Cortex of kidney (tissue), 1 donor: ENCODE measurements at regions not wholly inside any gene's neighbourhood (a gene's known extent, or its start where the extent isn't known, plus 50 kb on each side); places are given as distances from the start of the nearest gene placed in this dataset.

Experiments
- DNase-seq: peaks from one replicate; lab custom pipeline; 2025; lab: John Stamatoyannopoulos, UW

DNA sequence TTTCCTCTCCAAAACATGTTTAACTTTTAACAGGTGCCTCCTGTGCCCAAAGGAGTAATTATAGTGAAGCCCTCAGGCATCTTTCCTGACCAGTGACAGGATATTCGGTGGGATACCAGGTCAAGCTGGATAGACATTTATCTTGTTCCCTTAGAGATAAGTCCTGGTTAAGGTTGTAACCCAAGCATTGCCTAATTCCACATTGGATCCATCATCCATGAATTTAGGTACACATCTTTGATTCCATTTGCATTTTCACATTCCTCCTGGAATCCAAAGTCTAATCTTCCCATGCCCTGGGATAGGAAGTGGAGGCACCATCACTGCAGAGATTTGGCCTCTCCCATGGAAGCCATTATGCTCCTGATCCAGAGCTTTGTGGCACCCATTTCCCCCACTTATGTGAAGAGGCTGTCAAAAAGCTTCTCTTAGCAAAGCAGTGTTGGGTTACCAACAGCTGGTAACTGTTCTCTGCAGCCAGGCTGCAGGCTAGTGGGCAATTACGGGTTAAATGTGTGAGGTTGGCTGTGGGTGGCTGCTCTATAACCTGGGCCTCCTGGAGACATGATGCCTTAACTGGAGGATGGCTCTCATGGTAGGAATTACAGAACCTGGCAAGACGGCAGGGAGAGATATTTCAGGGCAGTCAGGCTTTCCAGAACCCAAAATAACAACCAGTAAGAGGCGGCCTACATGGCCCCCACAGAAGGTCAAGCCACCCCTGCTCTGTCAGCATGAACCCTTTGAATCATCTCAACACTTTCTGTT lies 96.9 kb upstream of the VGLL2 start:
- no peak for DNase-seq

- no peak for DNase-seq
Measured at GRCh38 chr6:117169064-117169665, 96.2 kb upstream of the VGLL2 start.

DNA sequence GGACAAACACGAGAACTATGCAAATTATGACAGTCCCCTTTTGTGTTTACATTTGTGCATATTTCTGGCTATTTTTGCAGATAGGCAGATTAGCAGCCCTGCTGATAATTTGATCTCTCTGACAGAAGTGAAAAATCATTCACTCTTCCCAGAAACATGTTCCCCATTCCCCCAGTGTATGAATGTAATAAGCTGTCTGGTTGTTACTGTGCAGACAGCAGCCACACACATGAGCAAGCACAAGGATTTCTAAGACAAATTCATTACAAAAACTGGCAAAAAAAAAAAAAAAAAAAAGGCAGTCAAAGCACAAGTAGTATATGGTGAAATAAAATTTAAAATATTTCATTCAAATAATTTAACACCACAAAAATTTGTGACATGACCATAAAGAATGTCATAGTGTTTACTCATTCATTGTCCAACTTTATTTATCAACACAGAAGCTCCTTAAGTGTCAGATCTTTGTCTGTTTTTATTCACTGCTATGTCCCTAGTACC lies 95.5 kb upstream of the VGLL2 start:
- DNase-seq, result no peak

DNA sequence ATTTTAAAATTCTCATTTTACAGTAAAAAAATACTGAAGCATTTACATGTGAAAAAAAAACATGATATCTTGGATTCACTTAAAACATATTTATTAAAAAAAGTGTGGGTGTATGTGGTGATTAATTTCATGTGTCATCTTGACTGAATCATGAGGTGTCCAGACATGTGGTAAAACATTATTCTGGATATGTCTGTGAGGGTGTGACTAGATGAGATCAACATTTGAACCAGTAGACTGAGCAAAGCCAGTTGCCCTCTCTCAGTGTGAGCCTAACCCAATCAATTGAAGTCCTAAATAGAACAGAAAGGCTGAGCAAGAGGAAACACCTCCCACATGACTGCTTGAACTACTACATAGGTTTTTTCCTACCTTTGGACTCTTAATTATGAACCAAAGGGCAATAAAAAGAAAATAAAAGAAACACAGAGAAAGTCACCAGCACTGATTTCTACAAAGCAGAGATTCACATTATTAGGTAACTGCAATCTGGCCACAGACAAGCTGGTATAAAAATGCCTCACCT lies 90.5 kb upstream of the VGLL2 start:
- DNase-seq, result no peak

DNA sequence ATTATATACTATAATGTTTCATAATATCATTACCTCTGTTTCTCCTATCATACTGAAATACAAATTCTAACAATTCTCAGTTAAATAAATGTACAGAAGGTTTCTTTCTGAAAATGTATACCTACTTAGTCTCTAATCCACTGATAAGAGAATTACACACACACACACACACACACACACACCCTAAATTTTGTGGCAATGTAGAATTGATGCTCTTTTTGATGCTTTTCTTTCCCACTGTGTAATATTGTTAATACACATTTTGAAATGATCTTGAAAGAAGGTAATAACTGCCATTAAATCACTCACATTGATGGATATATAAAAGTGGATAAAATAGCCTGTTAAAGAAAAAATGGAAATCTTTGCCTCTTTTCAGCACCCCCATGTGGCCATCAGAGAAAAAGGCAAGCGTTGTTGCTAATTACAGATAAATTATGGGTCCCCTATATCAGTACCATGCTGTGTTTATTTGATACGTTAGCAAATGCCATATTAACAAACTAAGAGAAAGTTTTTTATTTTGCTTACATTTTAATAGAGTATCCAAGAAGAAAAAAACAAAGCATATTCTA lies 76.6 kb upstream of the VGLL2 start:
- DNase-seq, result no peak

GRCh38 chr6:117191009-117191408 lies 74.3 kb upstream of the VGLL2 start:
- DNase-seq, result no peak

GRCh38 chr6:117191448-117191847 lies 73.9 kb upstream of the VGLL2 start:
- DNase-seq, result no peak

GRCh38 chr6:117194271-117194670 lies 71.1 kb upstream of the VGLL2 start:
- DNase-seq, result no peak

DNA sequence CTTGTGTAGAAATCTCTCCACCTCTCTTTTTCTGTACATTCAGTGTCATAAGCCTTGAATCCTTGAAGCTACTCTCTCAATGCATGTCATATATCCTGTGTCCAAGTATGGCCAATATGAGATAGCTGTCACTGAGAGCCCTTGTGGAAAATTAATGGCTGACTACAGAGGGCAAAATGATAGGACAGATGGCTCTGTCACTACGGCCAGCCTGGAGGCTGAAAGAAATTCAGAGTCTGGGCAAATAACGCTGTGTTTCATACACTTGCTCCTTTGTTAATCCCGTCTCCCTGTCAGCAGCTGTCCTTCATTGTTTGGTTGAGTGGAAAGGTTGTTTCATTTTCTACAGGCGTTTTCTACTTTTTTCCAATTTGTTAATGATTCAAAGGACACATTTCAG lies 70.4 kb upstream of the VGLL2 start:
- DNase-seq, result no peak

DNA sequence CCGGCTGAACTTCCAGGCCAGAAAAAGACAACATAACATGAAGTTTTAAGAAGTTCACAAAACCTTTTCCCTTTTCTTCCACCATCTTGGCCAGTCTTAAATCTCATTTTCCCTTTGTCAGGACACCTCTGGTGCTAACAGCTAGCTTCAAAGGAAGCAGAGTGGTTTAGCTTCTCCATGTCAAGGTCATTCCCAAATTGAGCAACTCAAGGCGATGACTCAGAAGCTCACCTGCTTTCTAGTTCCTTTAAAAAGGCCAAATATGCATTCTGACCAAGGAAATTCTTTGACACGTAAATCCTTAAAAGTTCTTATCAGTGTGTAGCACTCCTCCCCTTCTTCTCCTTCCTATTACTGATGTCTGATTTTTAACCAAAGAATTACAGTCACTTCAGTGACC lies 69.6 kb upstream of the VGLL2 start:
- no peak for DNase-seq

DNA sequence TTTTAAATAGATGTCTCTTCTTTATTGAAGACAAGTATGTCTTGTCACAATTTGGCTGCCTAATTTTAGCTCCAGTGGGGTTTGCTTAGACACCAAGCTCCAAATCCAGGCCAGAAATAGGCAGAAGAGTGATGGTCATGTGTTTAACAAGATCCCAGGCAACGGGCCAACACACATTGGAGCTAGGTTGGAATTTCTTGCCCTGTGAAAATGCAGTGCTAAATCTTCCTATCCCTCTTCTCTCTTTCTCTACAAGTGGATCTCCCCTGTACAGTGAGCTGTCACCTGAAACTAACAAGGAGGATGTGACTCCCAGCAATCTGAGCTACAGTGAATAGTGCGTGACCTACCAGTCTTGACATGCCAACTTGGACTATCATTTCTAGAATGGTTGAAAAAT lies 65.3 kb upstream of the VGLL2 start:
- no peak for DNase-seq

GRCh38 chr6:117204903-117205302 lies 60.5 kb upstream of the VGLL2 start:
- no peak for DNase-seq

DNA sequence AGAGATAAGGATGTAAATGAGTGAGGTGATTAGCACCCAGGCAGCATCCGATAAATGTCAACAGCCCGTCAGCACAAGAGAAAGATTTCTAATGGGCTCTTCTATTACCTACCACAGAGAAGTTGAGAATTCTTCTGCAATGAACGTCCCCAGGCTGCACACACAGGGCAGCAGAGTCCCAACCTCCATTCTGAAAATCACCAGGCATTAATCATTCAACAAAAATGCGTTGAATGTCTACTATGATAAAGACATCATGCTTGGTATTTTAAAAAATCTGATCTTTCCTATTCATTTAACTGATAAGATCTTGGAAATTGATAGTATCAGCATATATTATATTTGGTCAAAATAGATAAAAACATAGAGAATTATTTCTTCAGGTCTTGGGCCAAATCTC lies 59.5 kb upstream of the VGLL2 start:
- no peak for DNase-seq

DNA sequence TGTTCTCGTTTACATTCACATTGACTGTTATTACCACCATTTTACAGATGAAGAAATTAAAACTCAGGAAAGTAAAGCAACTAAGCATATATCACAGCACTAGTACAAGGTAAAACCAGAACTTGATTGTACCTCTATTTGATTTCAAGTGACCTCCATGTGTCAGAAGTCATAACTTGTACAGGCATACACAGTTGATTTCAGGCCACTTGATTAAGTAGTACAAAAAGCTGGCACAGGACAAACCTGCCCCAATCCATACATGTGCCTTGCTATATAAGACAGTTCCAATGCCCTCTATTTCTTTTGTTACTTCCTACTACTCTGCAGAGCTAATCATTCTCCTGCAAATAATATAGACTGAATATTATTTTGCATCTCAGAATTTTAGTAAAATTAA lies 58.8 kb upstream of the VGLL2 start:
- DNase-seq, result no peak

GRCh38 chr6:117206944-117207687 lies 58.2 kb upstream of the VGLL2 start:
- DNase-seq, result no peak

DNA sequence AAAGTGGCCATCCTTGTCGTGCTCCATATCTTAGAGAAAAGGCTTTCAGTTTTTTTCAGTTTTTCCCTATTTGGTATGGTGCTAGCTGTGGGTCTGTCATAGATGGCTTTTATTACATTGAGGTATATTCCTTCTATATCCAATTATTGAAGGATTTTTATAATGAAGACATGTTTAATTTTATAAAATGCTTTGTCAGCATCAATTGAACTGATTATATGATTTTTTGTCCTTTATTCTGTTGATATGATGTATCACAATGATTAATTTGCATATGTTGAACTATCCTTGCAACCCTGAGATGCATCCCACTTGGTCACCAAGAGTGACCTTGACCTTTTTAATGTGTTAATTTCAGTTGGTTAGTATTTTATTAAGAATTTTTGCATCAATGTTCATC lies 55.1 kb upstream of the VGLL2 start:
- DNase-seq, result no peak

GRCh38 chr6:117215353-117216090 lies 49.8 kb upstream of the VGLL2 start:
- DNase-seq, result no peak
